ENCODE measurements at regions not wholly inside any gene's neighbourhood (a gene's known extent, or its start where the extent isn't known, plus 50 kb on each side); places are given as distances from the start of the nearest gene placed in this dataset.

GRCh38 chr9:27679338-27679737 lies 106.1 kb upstream of the C9orf72 start:
- no peak for TF ChIP-seq CTCF (IDR thresholded peaks at IDR 0.05; ENCODE audit: low read depth, low read length, poor library complexity, severe bottlenecking)
- no peak for TF ChIP-seq EZH2phosphoT487 (IDR thresholded peaks at IDR 0.05; ENCODE audit: borderline replicate concordance, low read length)

Data from DOHH2 (cell line).